Heart left ventricle (tissue), 13 donors: ENCODE measurements at regions not wholly inside any gene's neighbourhood (a gene's known extent, or its start where the extent isn't known, plus 50 kb on each side); places are given as distances from the start of the nearest gene placed in this dataset.

Experiments
- CTCF ChIP-seq, 12 donors: fragments of 200-600 bp; sonication (generic) in 4 of 12; IDR thresholded peaks; one replicate each; pipeline versions ENCODE4 v1.5.0 to v1.8.0; 2018 to 2022; ENCODE audit warnings: antibody characterized with exemption in 12 of 12, mild to moderate bottlenecking in 5 of 12
- POLR2A ChIP-seq, 2 donors: fragments of 450-650 bp; IDR thresholded peaks; one replicate each; pipeline ENCODE4 v1.6.1; 2017; ENCODE audit warnings: antibody characterized with exemption in 2 of 2, mild to moderate bottlenecking in 2 of 2, moderate library complexity in 2 of 2
- donor health status: ischemic (EF 13 %, LVEDD 7.1; RV severe dilation, severe dysfunction).
- donor health status: DM: no; HTN: yes; CAD: no.
- donor health status: DM: no; HTN: no; CAD: no.
- donor health status: ischemic (EF 25% LVEDD 6.9; RV normal size, moderate dysfunction).
- donor health status: ischemic (EF 25% LVEDD 5.7; RV mildly dilated, moderate dysfunction).
- donor health status: ischemic (EF 35%, LVEDD 5.7; RV mildly dilated, moderate dysfunction).
- donor health status: nonischemic (EF 11% LVEDD 7.7; RV severe dilation, severe dysfunction).
- donor health status: DM: yes; HTN: yes; CAD: no.
- donor health status: PGD.
- donor health status: ischemic (EF 29% LVEDD 5.4; RV normal size, mild dysfunction).
- donor health status: nonischemic (EF 23%, LVEDD 6.1; RV moderate dilation, normal function).

DNA sequence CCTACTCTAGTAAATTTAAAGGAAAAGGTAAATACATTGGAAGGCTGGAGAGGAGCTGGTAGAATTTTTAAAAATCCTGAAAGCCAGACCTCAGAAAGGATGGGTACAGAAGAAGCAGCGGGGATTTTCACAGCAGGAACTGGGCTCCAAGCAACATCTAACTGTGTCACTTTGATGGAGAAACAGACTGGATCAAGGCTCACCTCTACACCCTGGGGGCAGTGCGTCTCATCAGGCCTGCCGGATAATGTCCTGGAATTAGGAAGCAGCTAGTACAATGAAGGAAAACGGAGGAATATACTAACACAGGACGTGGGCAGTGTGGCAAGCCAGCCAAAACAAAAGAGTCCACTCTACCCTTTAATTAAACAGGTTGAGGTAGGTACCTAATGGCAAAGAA, 463.6 kb downstream of the TAF11L14 start:
- TF ChIP-seq CTCF (IDR thresholded peaks at IDR 0.05): no peak
- TF ChIP-seq POLR2A (IDR thresholded peaks at IDR 0.05): no peak
